Trophoblast cell (in vitro differentiated cells and primary cell): ENCODE measurements at regions not wholly inside any gene's neighbourhood (a gene's known extent, or its start where the extent isn't known, plus 50 kb on each side); places are given as distances from the start of the nearest gene placed in this dataset.

Experiments used
- DNase-seq, 2 donors: peaks; one replicate each; pipeline ENCODE4 v3.0.0-alpha.2; 2016
- H2AFZ ChIP-seq: 2 replicates; pipeline ENCODE4 v1.6.1; 2013; ENCODE audit warnings: low read length, moderate library complexity, mild to moderate bottlenecking; ENCODE audit not compliant: insufficient read depth, poor library complexity
- H2AK5ac ChIP-seq: 2 replicates; pipeline ENCODE4 v1.6.1; 2013; ENCODE audit warnings: mild to moderate bottlenecking, low read length
- H2BK120ac ChIP-seq: 2 replicates; pipeline ENCODE4 v1.6.1; 2013; ENCODE audit warnings: low read length, mild to moderate bottlenecking, moderate library complexity; ENCODE audit not compliant: insufficient read depth, poor library complexity
- H2BK12ac ChIP-seq: 2 replicates; pipeline ENCODE4 v1.6.1; 2013; ENCODE audit warnings: mild to moderate bottlenecking, low read length, moderate library complexity
- H2BK5ac ChIP-seq: 2 replicates; pipeline ENCODE4 v1.6.1; 2013; ENCODE audit warnings: low read length, low read depth, moderate library complexity, mild to moderate bottlenecking; ENCODE audit not compliant: poor library complexity
- H3K14ac ChIP-seq: 2 replicates; pipeline ENCODE4 v1.6.1; 2013; ENCODE audit warnings: mild to moderate bottlenecking, low read length
- H3K18ac ChIP-seq: 2 replicates; pipeline ENCODE4 v1.6.1; 2013; ENCODE audit warnings: mild to moderate bottlenecking, low read length
- H3K23ac ChIP-seq: 2 replicates; pipeline ENCODE4 v1.6.1; 2013; ENCODE audit warnings: low read length
- H3K27ac ChIP-seq: 2 replicates; pipeline ENCODE4 v1.5.1; 2013; ENCODE audit warnings: low read depth, mild to moderate bottlenecking, inconsistent platforms, low read length, moderate library complexity
- H3K27me3 ChIP-seq: 2 replicates; pipeline ENCODE4 v1.6.1; 2013; ENCODE audit warnings: inconsistent platforms, mild to moderate bottlenecking, low read length, moderate library complexity; ENCODE audit not compliant: insufficient read depth
- H3K36me3 ChIP-seq, 2 experiments: 1 replicate in 1 of 2; 2 replicates in 1 of 2; pipeline ENCODE4 v1.6.1; 2013; ENCODE audit warnings: low read length in 2 of 2, mild to moderate bottlenecking in 2 of 2, moderate library complexity in 1 of 2; ENCODE audit not compliant: insufficient read depth in 2 of 2, control insufficient read depth in 1 of 2
- H3K4ac ChIP-seq: 2 replicates; pipeline ENCODE4 v1.6.1; 2013; ENCODE audit warnings: low read depth, mild to moderate bottlenecking, low read length, moderate library complexity
- H3K4me1 ChIP-seq, 2 experiments: 1 replicate in 1 of 2; 2 replicates in 1 of 2; pipeline ENCODE4 v1.6.1; 2013; ENCODE audit warnings: low read length in 2 of 2, mild to moderate bottlenecking in 2 of 2, moderate library complexity in 1 of 2; ENCODE audit not compliant: insufficient read depth in 2 of 2, control insufficient read depth in 1 of 2
- H3K4me2 ChIP-seq: 2 replicates; pipeline ENCODE4 v1.6.1; 2013; ENCODE audit warnings: inconsistent platforms, mild to moderate bottlenecking, low read length, moderate library complexity
- H3K4me3 ChIP-seq: 2 replicates; pipeline ENCODE4 v1.5.1; 2013; ENCODE audit warnings: mild to moderate bottlenecking, low read depth, low read length, inconsistent platforms
- H3K79me1 ChIP-seq: one replicate; pipeline ENCODE4 v1.6.1; 2013; ENCODE audit warnings: low read length
- H3K79me2 ChIP-seq: 2 replicates; pipeline ENCODE4 v1.6.1; 2013; ENCODE audit warnings: low read length, mild to moderate bottlenecking; ENCODE audit not compliant: control insufficient read depth, insufficient read depth, poor library complexity
- H3K9ac ChIP-seq: 2 replicates; pipeline ENCODE4 v1.6.1; 2013; ENCODE audit warnings: mild to moderate bottlenecking, low read length
- H3K9me3 ChIP-seq: 2 replicates; pipeline ENCODE4 v1.6.1; 2013; ENCODE audit warnings: low read depth, mild to moderate bottlenecking, control low read depth, inconsistent platforms, low read length; ENCODE audit not compliant: insufficient read depth
- H4K12ac ChIP-seq: 2 replicates; pipeline ENCODE4 v1.6.1; 2013; ENCODE audit warnings: low read depth, mild to moderate bottlenecking, low read length, moderate library complexity
- H4K8ac ChIP-seq: 2 replicates; pipeline ENCODE4 v1.6.1; 2013; ENCODE audit warnings: low read depth, mild to moderate bottlenecking, low read length, moderate library complexity
- H4K91ac ChIP-seq: one replicate; pipeline ENCODE4 v1.6.1; 2013; ENCODE audit warnings: low read depth, mild to moderate bottlenecking, low read length, moderate library complexity
- WGBS: extraction: QIAGEN DNeasy Blood & Tissue Kit; methylation state at CpG from one replicate; pipeline ENCODE4 v1.1.7; 2013; ENCODE audit warnings: missing lambda C conversion rate; ENCODE audit not compliant: insufficient read length, insufficient coverage; ENCODE audit errors: extremely low coverage; 5-methylcytosine and 5-hydroxymethylcytosine counted together

- no peak overlapping the region for H2AK5ac ChIP-seq
- no peak overlapping the region for H3K18ac ChIP-seq
- no peak overlapping the region for H2BK5ac ChIP-seq
Observed at GRCh38 chr2:12081481-12082210, 335.2 kb downstream of the LPIN1 start.

GRCh38 chr2:12083081-12083581 lies 336.7 kb downstream of the LPIN1 start:
- H4K8ac ChIP-seq: no peak overlapping the region
- WGBS: no CpG with 5 or more reads among the region's 9 CpGs

More at GRCh38 chr2:12081481-12082210, 335.2 kb downstream of the LPIN1 start:
- Histone ChIP-seq H3K4ac (no peak overlapping the region), H3K9ac (no peak overlapping the region), H3K79me2 (no peaks in the 10 kb centered on the region), H3K23ac (no peak overlapping the region), H3K4me2 (no peak overlapping the region), H2BK120ac (no peak overlapping the region), H3K4me1 (peaks cover 0 to 1% of the 10 kb centered on the region in 2 experiments), H3K36me3 (no peaks in the 10 kb centered on the region), H2BK12ac (no peak overlapping the region), H4K91ac (no peak overlapping the region), H3K27ac (no peak overlapping the region), H4K8ac (no peak overlapping the region), H3K14ac (no peak overlapping the region), H2AFZ (no peak overlapping the region), H3K79me1 (no peaks in the 10 kb centered on the region), H3K27me3 (no peaks in the 10 kb centered on the region), H3K4me3 (no peak overlapping the region), H3K9me3 (no peaks in the 10 kb centered on the region), H4K12ac (no peak overlapping the region)
- no CpG with 5 or more reads among the region's 12 CpGs for WGBS
- DNase-seq: peak in 1 of 2 donors; percentile 17

GRCh38 chr2:12083713-12084419 lies 337.4 kb downstream of the LPIN1 start:
- no peak overlapping the region for H3K4me3 ChIP-seq
- no peak overlapping the region for H2AFZ ChIP-seq
- no peak overlapping the region for H3K4me2 ChIP-seq
- H2BK120ac ChIP-seq: no peak overlapping the region
- H2BK5ac ChIP-seq: no peak overlapping the region
- no peak overlapping the region for H3K23ac ChIP-seq
- no peak overlapping the region for H4K12ac ChIP-seq
- no peaks in the 10 kb centered on the region for H3K9me3 ChIP-seq
- no peaks in the 10 kb centered on the region for H3K79me1 ChIP-seq
- H3K36me3 ChIP-seq: no peaks in the 10 kb centered on the region
- H2AK5ac ChIP-seq: no peak overlapping the region
- no peak overlapping the region for H3K9ac ChIP-seq
- no peak overlapping the region for H3K27ac ChIP-seq
- no peaks in the 10 kb centered on the region for H3K79me2 ChIP-seq
- no peaks in the 10 kb centered on the region for H3K27me3 ChIP-seq
- DNase-seq: no peak
- no peak overlapping the region for H3K14ac ChIP-seq
- no peak overlapping the region for H4K91ac ChIP-seq
- no peak overlapping the region for H3K4ac ChIP-seq
- H3K4me1 ChIP-seq: peaks cover 0 to 3% of the 10 kb centered on the region in 2 experiments
- no peak overlapping the region for H4K8ac ChIP-seq
- no CpG with 5 or more reads among the region's 5 CpGs for WGBS
- H2BK12ac ChIP-seq: no peak overlapping the region
- H3K18ac ChIP-seq: no peak overlapping the region

More at GRCh38 chr2:12083081-12083581, 336.7 kb downstream of the LPIN1 start:
- H3K4me3 ChIP-seq: no peak overlapping the region
- H2BK12ac ChIP-seq: no peak overlapping the region
- no peak overlapping the region for H3K23ac ChIP-seq
- no peaks in the 10 kb centered on the region for H3K79me1 ChIP-seq
- H2AFZ ChIP-seq: no peak overlapping the region
- peaks cover 0 to 3% of the 10 kb centered on the region in 2 experiments for H3K4me1 ChIP-seq
- H3K36me3 ChIP-seq: no peaks in the 10 kb centered on the region
- H3K4me2 ChIP-seq: no peak overlapping the region
- no peak overlapping the region for H3K18ac ChIP-seq
- no peak overlapping the region for H3K27ac ChIP-seq
- H3K14ac ChIP-seq: no peak overlapping the region
- no peaks in the 10 kb centered on the region for H3K27me3 ChIP-seq
- no peak overlapping the region for H4K91ac ChIP-seq
- no peak overlapping the region for H2AK5ac ChIP-seq
- H3K79me2 ChIP-seq: no peaks in the 10 kb centered on the region
- H2BK120ac ChIP-seq: no peak overlapping the region
- no peak overlapping the region for H3K4ac ChIP-seq
- no peak overlapping the region for H4K12ac ChIP-seq
- no peak overlapping the region for H3K9ac ChIP-seq
- DNase-seq: no peak
- H2BK5ac ChIP-seq: no peak overlapping the region
- H3K9me3 ChIP-seq: no peaks in the 10 kb centered on the region

GRCh38 chr2:12087175-12087574 lies 340.7 kb downstream of the LPIN1 start:
- H4K12ac ChIP-seq: no peak overlapping the region

More at GRCh38 chr2:12087175-12087574, 340.7 kb downstream of the LPIN1 start:
- no peak overlapping the region for H2AFZ ChIP-seq
- no peak overlapping the region for H4K91ac ChIP-seq
- H3K23ac ChIP-seq: no peak overlapping the region
- H3K79me1 ChIP-seq: no peaks in the 10 kb centered on the region
- H3K4me1 ChIP-seq: peaks cover 0 to 2% of the 10 kb centered on the region in 2 experiments
- no peak overlapping the region for H3K27ac ChIP-seq
- H3K79me2 ChIP-seq: no peaks in the 10 kb centered on the region
- no peak overlapping the region for H3K4ac ChIP-seq
- H3K36me3 ChIP-seq: no peaks in the 10 kb centered on the region
- H3K18ac ChIP-seq: no peak overlapping the region
- H3K9me3 ChIP-seq: no peaks in the 10 kb centered on the region
- H3K4me2 ChIP-seq: no peak overlapping the region
- no CpG with 5 or more reads among the region's 2 CpGs for WGBS
- no peak for DNase-seq
- H3K27me3 ChIP-seq: no peaks in the 10 kb centered on the region
- H2BK120ac ChIP-seq: no peak overlapping the region
- H3K9ac ChIP-seq: no peak overlapping the region
- H4K8ac ChIP-seq: no peak overlapping the region
- no peak overlapping the region for H2BK12ac ChIP-seq
- H3K14ac ChIP-seq: no peak overlapping the region
- H2BK5ac ChIP-seq: no peak overlapping the region
- no peak overlapping the region for H2AK5ac ChIP-seq
- H3K4me3 ChIP-seq: no peak overlapping the region
